HL-60 (cell line): ENCODE measurements at regions not wholly inside any gene's neighbourhood (a gene's known extent, or its start where the extent isn't known, plus 50 kb on each side); places are given as distances from the start of the nearest gene placed in this dataset.

Experiments
- GABPA ChIP-seq: IDR thresholded peaks from 2 replicates; pipeline ENCODE4 v1.6.1; 2012; ENCODE audit warnings: low read depth
- POLR2AphosphoS5 ChIP-seq: IDR thresholded peaks from 2 replicates; pipeline ENCODE4 v1.6.1; 2012; ENCODE audit warnings: low read depth
- SPI1 ChIP-seq: IDR thresholded peaks from 2 replicates; pipeline ENCODE4 v1.6.1; 2012; ENCODE audit warnings: low read depth, mild to moderate bottlenecking, borderline replicate concordance
- TF ChIP-seq, protein P1 (sequence below): IDR thresholded peaks from one replicate; pipeline ENCODE4 v1.5.1; 2011; ENCODE audit warnings: low read length, control low read depth, inconsistent platforms; ENCODE audit not compliant: insufficient read depth
- TF ChIP-seq, protein P2 (sequence below): IDR thresholded peaks from 2 replicates; pipeline ENCODE4 v1.6.1; 2012; ENCODE audit warnings: low read depth; ENCODE audit not compliant: insufficient replicate concordance

- TF ChIP-seq, protein P1, sequence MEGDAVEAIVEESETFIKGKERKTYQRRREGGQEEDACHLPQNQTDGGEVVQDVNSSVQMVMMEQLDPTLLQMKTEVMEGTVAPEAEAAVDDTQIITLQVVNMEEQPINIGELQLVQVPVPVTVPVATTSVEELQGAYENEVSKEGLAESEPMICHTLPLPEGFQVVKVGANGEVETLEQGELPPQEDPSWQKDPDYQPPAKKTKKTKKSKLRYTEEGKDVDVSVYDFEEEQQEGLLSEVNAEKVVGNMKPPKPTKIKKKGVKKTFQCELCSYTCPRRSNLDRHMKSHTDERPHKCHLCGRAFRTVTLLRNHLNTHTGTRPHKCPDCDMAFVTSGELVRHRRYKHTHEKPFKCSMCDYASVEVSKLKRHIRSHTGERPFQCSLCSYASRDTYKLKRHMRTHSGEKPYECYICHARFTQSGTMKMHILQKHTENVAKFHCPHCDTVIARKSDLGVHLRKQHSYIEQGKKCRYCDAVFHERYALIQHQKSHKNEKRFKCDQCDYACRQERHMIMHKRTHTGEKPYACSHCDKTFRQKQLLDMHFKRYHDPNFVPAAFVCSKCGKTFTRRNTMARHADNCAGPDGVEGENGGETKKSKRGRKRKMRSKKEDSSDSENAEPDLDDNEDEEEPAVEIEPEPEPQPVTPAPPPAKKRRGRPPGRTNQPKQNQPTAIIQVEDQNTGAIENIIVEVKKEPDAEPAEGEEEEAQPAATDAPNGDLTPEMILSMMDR = no peak
- TF ChIP-seq POLR2AphosphoS5 = no peak
- TF ChIP-seq, protein P2, sequence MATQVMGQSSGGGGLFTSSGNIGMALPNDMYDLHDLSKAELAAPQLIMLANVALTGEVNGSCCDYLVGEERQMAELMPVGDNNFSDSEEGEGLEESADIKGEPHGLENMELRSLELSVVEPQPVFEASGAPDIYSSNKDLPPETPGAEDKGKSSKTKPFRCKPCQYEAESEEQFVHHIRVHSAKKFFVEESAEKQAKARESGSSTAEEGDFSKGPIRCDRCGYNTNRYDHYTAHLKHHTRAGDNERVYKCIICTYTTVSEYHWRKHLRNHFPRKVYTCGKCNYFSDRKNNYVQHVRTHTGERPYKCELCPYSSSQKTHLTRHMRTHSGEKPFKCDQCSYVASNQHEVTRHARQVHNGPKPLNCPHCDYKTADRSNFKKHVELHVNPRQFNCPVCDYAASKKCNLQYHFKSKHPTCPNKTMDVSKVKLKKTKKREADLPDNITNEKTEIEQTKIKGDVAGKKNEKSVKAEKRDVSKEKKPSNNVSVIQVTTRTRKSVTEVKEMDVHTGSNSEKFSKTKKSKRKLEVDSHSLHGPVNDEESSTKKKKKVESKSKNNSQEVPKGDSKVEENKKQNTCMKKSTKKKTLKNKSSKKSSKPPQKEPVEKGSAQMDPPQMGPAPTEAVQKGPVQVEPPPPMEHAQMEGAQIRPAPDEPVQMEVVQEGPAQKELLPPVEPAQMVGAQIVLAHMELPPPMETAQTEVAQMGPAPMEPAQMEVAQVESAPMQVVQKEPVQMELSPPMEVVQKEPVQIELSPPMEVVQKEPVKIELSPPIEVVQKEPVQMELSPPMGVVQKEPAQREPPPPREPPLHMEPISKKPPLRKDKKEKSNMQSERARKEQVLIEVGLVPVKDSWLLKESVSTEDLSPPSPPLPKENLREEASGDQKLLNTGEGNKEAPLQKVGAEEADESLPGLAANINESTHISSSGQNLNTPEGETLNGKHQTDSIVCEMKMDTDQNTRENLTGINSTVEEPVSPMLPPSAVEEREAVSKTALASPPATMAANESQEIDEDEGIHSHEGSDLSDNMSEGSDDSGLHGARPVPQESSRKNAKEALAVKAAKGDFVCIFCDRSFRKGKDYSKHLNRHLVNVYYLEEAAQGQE = no peak
- TF ChIP-seq GABPA = no peak
- no peak for TF ChIP-seq SPI1
These were observed 125.4 kb upstream of the RFC3 start for GRCh38 chr13:33692531-33692930.
